GM23338 (cell line): ENCODE measurements at regions not wholly inside any gene's neighbourhood (a gene's known extent, or its start where the extent isn't known, plus 50 kb on each side); places are given as distances from the start of the nearest gene placed in this dataset.

Experiments used
- ATAC-seq: fragments of 200-7000 bp; cut with Tn5 transposase; 3 replicates; pipeline ENCODE4 v1.9.1; 2020
- DNase-seq: peaks from one replicate; pipeline ENCODE4 v3.0.0-alpha.2; 2015; ENCODE audit warnings: low spot score
- H2AFZ ChIP-seq: fragments of 200-600 bp; sonication (generic); 2 replicates; pipeline ENCODE4 v1.8.0; 2016; ENCODE audit warnings: antibody characterized with exemption, mild to moderate bottlenecking, moderate library complexity
- H3F3A ChIP-seq: fragments of 200-600 bp; sonication (generic); replicated peaks from 2 replicates; pipeline ENCODE4 v1.8.0; 2017; ENCODE audit warnings: antibody characterized with exemption, mixed run types, low read depth
- H3K27ac ChIP-seq: fragments of 200-600 bp; sonication (generic); 2 replicates; pipeline ENCODE4 v1.6.1; 2016; ENCODE audit warnings: low read depth
- H3K27me3 ChIP-seq: fragments of 200-600 bp; sonication (generic); 2 replicates; pipeline ENCODE4 v1.8.0; 2016; ENCODE audit warnings: mild to moderate bottlenecking, mixed run types, moderate library complexity; ENCODE audit not compliant: insufficient read depth
- H3K36me3 ChIP-seq: fragments of 200-600 bp; sonication (generic); 2 replicates; pipeline ENCODE4 v1.8.0; 2016; ENCODE audit warnings: mild to moderate bottlenecking; ENCODE audit not compliant: insufficient read depth
- H3K4me1 ChIP-seq: fragments of 200-600 bp; sonication (generic); 2 replicates; pipeline ENCODE4 v1.8.0; 2016; ENCODE audit warnings: mild to moderate bottlenecking, moderate library complexity; ENCODE audit not compliant: insufficient read depth
- H3K4me2 ChIP-seq: fragments of 200-600 bp; sonication (generic); 2 replicates; pipeline ENCODE4 v1.7.1; 2017; ENCODE audit warnings: mixed run types
- H3K4me3 ChIP-seq: fragments of 200-600 bp; sonication (generic); 2 replicates; pipeline ENCODE4 v1.6.1; 2016; ENCODE audit warnings: mixed run types
- H3K79me2 ChIP-seq: fragments of 200-600 bp; sonication (generic); replicated peaks from 2 replicates; pipeline ENCODE4 v1.8.0; 2017; ENCODE audit warnings: mild to moderate bottlenecking; ENCODE audit not compliant: insufficient read depth
- H3K9me2 ChIP-seq: fragments of 200-600 bp; sonication (generic); 2 replicates; pipeline ENCODE4 v1.8.0; 2017; ENCODE audit not compliant: insufficient read depth
- H4K20me1 ChIP-seq: fragments of 200-600 bp; sonication (generic); replicated peaks from 2 replicates; pipeline ENCODE4 v1.8.0; 2017; ENCODE audit warnings: mild to moderate bottlenecking; ENCODE audit not compliant: insufficient read depth
- H3K27ac Mint-ChIP-seq: 2 replicates; pipeline ENCODE4 v1.8.0; 2020; ENCODE audit warnings: inconsistent platforms, mild to moderate bottlenecking, moderate library complexity, mixed read lengths
- H3K27me3 Mint-ChIP-seq: 3 replicates; pipeline ENCODE4 v1.8.0; 2022; ENCODE audit warnings: low read depth, mild to moderate bottlenecking, moderate library complexity, mixed read lengths, inconsistent platforms; ENCODE audit not compliant: insufficient read depth, poor library complexity
- H3K36me3 Mint-ChIP-seq: 3 replicates; pipeline ENCODE4 v1.8.0; 2021; ENCODE audit warnings: low read depth, mild to moderate bottlenecking, inconsistent platforms, moderate library complexity, mixed read lengths
- H3K4me1 Mint-ChIP-seq: 3 replicates; pipeline ENCODE4 v1.8.0; 2020; ENCODE audit warnings: mild to moderate bottlenecking, inconsistent platforms, mixed read lengths
- H3K4me3 Mint-ChIP-seq: 3 replicates; pipeline ENCODE4 v1.8.0; 2021; ENCODE audit warnings: moderate library complexity, mild to moderate bottlenecking, inconsistent platforms, mixed read lengths
- H3K9me3 Mint-ChIP-seq: 3 replicates; pipeline ENCODE4 v1.8.0; 2020; ENCODE audit warnings: moderate library complexity, mild to moderate bottlenecking, inconsistent platforms, mixed read lengths
- CREB1 ChIP-seq: fragments of 250-450 bp; sonication (Bioruptor Pico); IDR thresholded peaks from 2 replicates; pipeline ENCODE4 v1.5.0; 2020; ENCODE audit warnings: low read depth, mild to moderate bottlenecking, moderate library complexity
- EZH2 ChIP-seq: fragments of 200-600 bp; sonication (generic); IDR thresholded peaks from one replicate; pipeline ENCODE4 v1.8.0; 2017; ENCODE audit warnings: antibody characterized with exemption, mild to moderate bottlenecking, low read depth; ENCODE audit not compliant: unreplicated experiment
- EZH2phosphoT487 ChIP-seq: fragments of 200-600 bp; sonication (generic); IDR thresholded peaks from one replicate; pipeline ENCODE4 v1.8.1; 2018; ENCODE audit warnings: antibody characterized with exemption; ENCODE audit not compliant: unreplicated experiment
- JUNB ChIP-seq: IDR thresholded peaks from one replicate; pipeline ENCODE4 v1.6.1; 2016; ENCODE audit warnings: antibody characterized with exemption; ENCODE audit not compliant: unreplicated experiment
- STAT1 ChIP-seq: IDR thresholded peaks from one replicate; pipeline ENCODE4 v1.6.1; 2016; ENCODE audit warnings: antibody characterized with exemption; ENCODE audit not compliant: unreplicated experiment
- ZNF114 ChIP-seq: fragments of 250-450 bp; sonication (Bioruptor Pico); IDR thresholded peaks from 2 replicates; pipeline ENCODE4 v1.5.0; 2020; ENCODE audit warnings: mild to moderate bottlenecking, moderate library complexity
- ZNF331 ChIP-seq: fragments of 250-450 bp; sonication (Bioruptor Pico); IDR thresholded peaks from 2 replicates; pipeline ENCODE4 v1.5.0; 2020; ENCODE audit warnings: low read depth, mild to moderate bottlenecking, moderate library complexity
- TF ChIP-seq, protein P1 (sequence below): IDR thresholded peaks from one replicate; pipeline ENCODE4 v1.6.1; 2018; ENCODE audit warnings: antibody characterized with exemption; ENCODE audit not compliant: unreplicated experiment
- TF ChIP-seq, protein P2 (sequence below): IDR thresholded peaks from 2 replicates; pipeline ENCODE4 v1.6.1; 2016; ENCODE audit warnings: antibody characterized with exemption

DNA sequence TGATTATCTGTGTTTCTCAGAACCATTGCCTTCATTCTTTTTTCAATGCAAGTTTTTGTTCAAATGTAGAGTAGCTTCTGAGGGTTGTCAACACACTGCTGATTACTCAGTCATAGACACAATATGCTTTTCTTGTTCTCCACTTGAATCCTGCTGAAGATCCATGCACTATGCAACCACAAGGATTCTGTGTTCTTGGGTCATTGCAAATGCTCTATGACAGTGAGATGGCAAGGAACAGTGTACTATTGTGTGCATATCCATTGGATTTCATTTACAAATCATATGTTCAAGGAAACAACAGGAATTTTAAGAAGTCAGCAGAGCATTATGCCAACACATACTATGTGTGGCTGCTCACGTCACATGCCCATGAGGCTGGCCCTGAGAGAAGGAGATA, 1590.2 kb downstream of the EFNA5 start (continued):
- TF ChIP-seq, protein P1, sequence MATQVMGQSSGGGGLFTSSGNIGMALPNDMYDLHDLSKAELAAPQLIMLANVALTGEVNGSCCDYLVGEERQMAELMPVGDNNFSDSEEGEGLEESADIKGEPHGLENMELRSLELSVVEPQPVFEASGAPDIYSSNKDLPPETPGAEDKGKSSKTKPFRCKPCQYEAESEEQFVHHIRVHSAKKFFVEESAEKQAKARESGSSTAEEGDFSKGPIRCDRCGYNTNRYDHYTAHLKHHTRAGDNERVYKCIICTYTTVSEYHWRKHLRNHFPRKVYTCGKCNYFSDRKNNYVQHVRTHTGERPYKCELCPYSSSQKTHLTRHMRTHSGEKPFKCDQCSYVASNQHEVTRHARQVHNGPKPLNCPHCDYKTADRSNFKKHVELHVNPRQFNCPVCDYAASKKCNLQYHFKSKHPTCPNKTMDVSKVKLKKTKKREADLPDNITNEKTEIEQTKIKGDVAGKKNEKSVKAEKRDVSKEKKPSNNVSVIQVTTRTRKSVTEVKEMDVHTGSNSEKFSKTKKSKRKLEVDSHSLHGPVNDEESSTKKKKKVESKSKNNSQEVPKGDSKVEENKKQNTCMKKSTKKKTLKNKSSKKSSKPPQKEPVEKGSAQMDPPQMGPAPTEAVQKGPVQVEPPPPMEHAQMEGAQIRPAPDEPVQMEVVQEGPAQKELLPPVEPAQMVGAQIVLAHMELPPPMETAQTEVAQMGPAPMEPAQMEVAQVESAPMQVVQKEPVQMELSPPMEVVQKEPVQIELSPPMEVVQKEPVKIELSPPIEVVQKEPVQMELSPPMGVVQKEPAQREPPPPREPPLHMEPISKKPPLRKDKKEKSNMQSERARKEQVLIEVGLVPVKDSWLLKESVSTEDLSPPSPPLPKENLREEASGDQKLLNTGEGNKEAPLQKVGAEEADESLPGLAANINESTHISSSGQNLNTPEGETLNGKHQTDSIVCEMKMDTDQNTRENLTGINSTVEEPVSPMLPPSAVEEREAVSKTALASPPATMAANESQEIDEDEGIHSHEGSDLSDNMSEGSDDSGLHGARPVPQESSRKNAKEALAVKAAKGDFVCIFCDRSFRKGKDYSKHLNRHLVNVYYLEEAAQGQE: no peak
- no peak for TF ChIP-seq EZH2phosphoT487

DNA sequence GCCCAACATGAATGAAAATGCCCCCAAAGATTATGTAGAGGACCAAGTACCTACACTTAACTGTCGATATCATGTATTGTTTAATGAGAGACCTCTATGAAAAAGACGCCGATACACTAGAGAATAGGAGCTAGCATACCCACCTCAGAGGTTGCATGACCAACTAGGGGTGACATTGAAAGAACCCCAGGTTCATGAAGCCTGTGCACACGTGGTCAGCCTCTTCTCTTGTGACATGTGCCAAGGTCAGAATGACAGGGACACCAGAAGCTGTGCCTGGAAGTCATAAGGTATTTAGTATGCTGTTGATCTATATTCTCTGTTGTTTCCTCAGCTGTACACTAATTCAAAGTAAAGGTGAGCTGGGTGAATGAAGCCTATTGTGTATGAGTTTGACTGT, 1594.1 kb downstream of the EFNA5 start:
- Mint-ChIP-seq H3K9me3 (no peaks in the 10 kb centered on the region; the same call in 2 of the 3 replicates), H3K4me1 (peaks cover 8% of the 10 kb centered on the region), H3K27ac (no peak overlapping the region), H3K36me3 (no peaks in the 10 kb centered on the region; the same call in 2 of the 3 replicates), H3K27me3 (no peaks in the 10 kb centered on the region), H3K4me3 (no peak overlapping the region)
- 0 out of 2 replicates have a peak, but pooled peaks cover 5% of the 10 kb centered on the region for H3K9me2 ChIP-seq
- H3K4me3 ChIP-seq: no peak overlapping the region
- no peaks in the 10 kb centered on the region for H3K27me3 ChIP-seq
- no peak for ATAC-seq
- no peak overlapping the region for H3K4me2 ChIP-seq
- no peak overlapping the region for H2AFZ ChIP-seq
- no peaks in the 10 kb centered on the region for H3K79me2 ChIP-seq
- TF ChIP-seq, protein P1: no peak
- TF ChIP-seq CREB1 (CRISPR knock-in tag) (no peak), STAT1 (no peak), EZH2 (no peak), ZNF114 (no peak), JUNB (no peak), ZNF331 (CRISPR knock-in tag) (no peak), EZH2phosphoT487 (no peak)
- TF ChIP-seq, protein P2, sequence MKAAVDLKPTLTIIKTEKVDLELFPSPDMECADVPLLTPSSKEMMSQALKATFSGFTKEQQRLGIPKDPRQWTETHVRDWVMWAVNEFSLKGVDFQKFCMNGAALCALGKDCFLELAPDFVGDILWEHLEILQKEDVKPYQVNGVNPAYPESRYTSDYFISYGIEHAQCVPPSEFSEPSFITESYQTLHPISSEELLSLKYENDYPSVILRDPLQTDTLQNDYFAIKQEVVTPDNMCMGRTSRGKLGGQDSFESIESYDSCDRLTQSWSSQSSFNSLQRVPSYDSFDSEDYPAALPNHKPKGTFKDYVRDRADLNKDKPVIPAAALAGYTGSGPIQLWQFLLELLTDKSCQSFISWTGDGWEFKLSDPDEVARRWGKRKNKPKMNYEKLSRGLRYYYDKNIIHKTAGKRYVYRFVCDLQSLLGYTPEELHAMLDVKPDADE: no peak
- H3K4me1 ChIP-seq: peaks cover 4% of the 10 kb centered on the region; the same call in 1 of the 2 replicates
- H3F3A ChIP-seq: no peaks in the 10 kb centered on the region
- no peak overlapping the region for H3K27ac ChIP-seq
- no peaks in the 10 kb centered on the region for H3K36me3 ChIP-seq
- no peak for DNase-seq
- no peaks in the 10 kb centered on the region for H4K20me1 ChIP-seq
